Activated CD4-positive, alpha-beta T cell treated with anti-CD3 and anti-CD28 coated beads, Interleukin-2, amount 10 ng/mL, durations not matched to agents 7 days and 5 days (primary cell): ENCODE measurements at regions not wholly inside any gene's neighbourhood (a gene's known extent, or its start where the extent isn't known, plus 50 kb on each side); places are given as distances from the start of the nearest gene placed in this dataset.
"Not testable (repeated sequence)": the region's sequence is repeated elsewhere in the genome, so short reads cannot be mapped to it uniquely, and the experiment has no call there.

Source experiments
- CTCF ChIA-PET: fragments of 350-600 bp; sonication (Branson Sonifier 250); formaldehyde crosslinking; loops from one replicate; lab custom pipeline; 2021; ENCODE audit warnings: antibody characterized with exemption; lab: Charles Lee
- POLR2A ChIA-PET: fragments of 350-600 bp; sonication (Branson Sonifier 250); formaldehyde crosslinking; loops from one replicate; lab custom pipeline; 2021; ENCODE audit warnings: antibody characterized with exemption; lab: Charles Lee
- DNase-seq: peaks from one replicate; pipeline ENCODE4 v3.0.0-alpha.2; 2020
- H3K27ac Mint-ChIP-seq: one replicate; pipeline ENCODE4 v1.8.0; 2021; ENCODE audit warnings: mild to moderate bottlenecking, moderate library complexity, mixed read lengths
- H3K27me3 Mint-ChIP-seq: one replicate; pipeline ENCODE4 v1.8.0; 2021; ENCODE audit warnings: mixed read lengths
- H3K36me3 Mint-ChIP-seq: one replicate; pipeline ENCODE4 v1.8.0; 2021; ENCODE audit warnings: low read depth, mixed read lengths
- H3K4me1 Mint-ChIP-seq: one replicate; pipeline ENCODE4 v1.8.0; 2021; ENCODE audit warnings: mixed read lengths
- H3K4me3 Mint-ChIP-seq: one replicate; pipeline ENCODE4 v1.8.0; 2021; ENCODE audit warnings: mild to moderate bottlenecking, moderate library complexity, mixed read lengths
- H3K9me3 Mint-ChIP-seq: one replicate; pipeline ENCODE4 v1.8.0; 2021; ENCODE audit warnings: mixed read lengths

DNA sequence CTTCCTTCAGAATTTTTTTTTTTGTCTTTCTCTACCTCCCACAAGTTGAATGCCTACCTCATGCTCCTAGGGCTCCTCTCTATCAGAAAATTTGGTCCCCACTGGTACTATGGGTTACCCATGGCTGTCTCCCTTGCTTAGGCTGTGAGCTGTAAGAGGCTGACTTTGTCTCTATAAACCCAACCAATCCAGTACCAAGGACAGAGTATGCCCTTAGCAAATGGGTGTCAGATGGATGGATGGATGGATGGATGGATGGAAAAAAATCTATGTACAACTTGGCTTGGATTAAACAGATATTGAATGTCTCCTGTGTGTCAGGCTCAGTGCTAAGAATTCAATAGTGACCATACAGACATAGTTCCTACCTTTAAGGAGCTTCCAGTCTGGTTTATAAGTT is 398.2 kb upstream of the TRPC7 start:
- no peaks in the 10 kb centered on the region for H3K27me3 Mint-ChIP-seq
- H3K27ac Mint-ChIP-seq = no peak overlapping the region
- no peaks in the 10 kb centered on the region for H3K36me3 Mint-ChIP-seq
- H3K9me3 Mint-ChIP-seq = no peaks in the 10 kb centered on the region
- CTCF ChIA-PET = no interaction called here
- no peaks in the 10 kb centered on the region for H3K4me1 Mint-ChIP-seq
- POLR2A ChIA-PET = no interaction called here
- DNase-seq = no peak
- no peak overlapping the region for H3K4me3 Mint-ChIP-seq

DNA sequence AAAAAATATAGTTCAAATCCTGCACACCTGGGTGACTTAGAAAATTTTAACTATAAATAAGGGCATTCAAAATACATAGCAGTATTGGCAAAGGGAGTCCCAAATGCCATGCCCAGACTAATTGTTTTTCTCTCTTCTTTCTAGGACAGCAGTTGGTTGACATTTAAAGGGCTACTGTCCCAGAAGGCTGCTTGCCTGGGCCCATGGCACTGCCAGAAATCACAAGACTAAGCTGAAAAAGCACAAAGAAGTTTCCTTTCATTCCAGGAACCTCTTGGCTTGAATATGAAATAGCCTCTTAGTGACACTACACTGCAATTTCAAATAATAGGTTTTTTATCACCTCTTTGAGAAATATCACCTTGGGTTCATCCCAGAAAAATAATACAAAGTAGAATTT is 388.9 kb upstream of the TRPC7 start:
- no peaks in the 10 kb centered on the region for H3K4me1 Mint-ChIP-seq
- no peaks in the 10 kb centered on the region for H3K9me3 Mint-ChIP-seq
- no peak overlapping the region for H3K4me3 Mint-ChIP-seq
- no peak for DNase-seq
- no peaks in the 10 kb centered on the region for H3K36me3 Mint-ChIP-seq
- ChIA-PET POLR2A (no interaction called here), CTCF (no interaction called here)
- no peak overlapping the region for H3K27ac Mint-ChIP-seq
- H3K27me3 Mint-ChIP-seq = no peaks in the 10 kb centered on the region

DNA sequence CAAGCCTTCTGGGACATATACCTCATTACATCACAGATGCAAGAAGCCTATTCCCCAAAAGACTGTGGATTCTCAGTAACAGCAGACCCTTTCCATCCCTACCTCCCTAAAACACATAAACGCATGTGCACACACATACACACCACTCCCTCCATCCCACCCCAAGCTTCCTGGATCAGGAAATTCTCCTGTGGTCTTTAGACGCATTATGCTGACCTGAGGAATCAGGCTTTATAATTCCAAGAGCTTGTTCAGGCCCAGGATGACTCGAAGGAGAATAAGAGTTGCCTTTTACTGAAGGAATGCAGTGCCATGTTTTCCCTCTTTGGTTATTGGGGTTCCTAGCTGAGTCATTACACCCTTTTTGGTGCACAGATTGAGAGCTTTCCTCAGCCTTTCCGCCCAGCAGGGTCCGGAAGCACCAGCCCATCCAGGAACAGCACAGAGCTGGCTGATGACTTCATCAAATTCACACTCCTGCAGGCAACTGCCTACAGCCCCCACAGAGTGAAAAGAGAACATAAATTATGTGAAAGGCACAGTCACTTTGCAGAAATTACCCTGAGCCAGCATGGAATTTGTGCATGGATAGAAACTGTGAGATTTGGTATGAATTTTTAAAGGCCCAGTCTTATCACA is 385.0 kb upstream of the TRPC7 start:
- Mint-ChIP-seq H3K27ac (no peak overlapping the region), H3K4me3 (no peak overlapping the region), H3K4me1 (no peaks in the 10 kb centered on the region), H3K9me3 (no peaks in the 10 kb centered on the region), H3K36me3 (no peaks in the 10 kb centered on the region), H3K27me3 (no peaks in the 10 kb centered on the region)
- DNase-seq = no peak
- CTCF ChIA-PET = no interaction called here
- POLR2A ChIA-PET = no interaction called here

DNA sequence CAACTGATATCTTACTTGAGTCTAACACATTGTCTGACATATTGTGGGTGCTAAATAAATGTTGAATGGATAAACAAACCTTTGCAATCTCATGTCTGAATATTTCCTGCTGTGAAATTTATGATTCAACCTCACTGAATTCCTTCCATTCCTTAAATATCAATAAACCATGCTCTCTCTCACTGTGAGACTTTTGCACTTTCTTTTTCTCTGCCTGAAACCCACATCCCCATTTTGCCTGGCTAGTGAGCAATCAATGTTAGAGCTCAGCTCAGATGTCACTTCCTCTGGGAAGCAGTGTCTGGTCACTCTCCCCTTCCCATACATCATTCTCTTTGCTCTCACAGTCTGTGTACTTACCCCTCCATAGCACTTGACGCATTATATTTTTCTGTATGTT is 383.7 kb upstream of the TRPC7 start:
- no peaks in the 10 kb centered on the region for H3K27me3 Mint-ChIP-seq
- H3K9me3 Mint-ChIP-seq = peaks cover 3% of the 10 kb centered on the region
- POLR2A ChIA-PET = no interaction called here
- H3K36me3 Mint-ChIP-seq = no peaks in the 10 kb centered on the region
- H3K4me3 Mint-ChIP-seq = no peak overlapping the region
- CTCF ChIA-PET = no interaction called here
- no peaks in the 10 kb centered on the region for H3K4me1 Mint-ChIP-seq
- no peak for DNase-seq
- H3K27ac Mint-ChIP-seq = no peak overlapping the region

DNA sequence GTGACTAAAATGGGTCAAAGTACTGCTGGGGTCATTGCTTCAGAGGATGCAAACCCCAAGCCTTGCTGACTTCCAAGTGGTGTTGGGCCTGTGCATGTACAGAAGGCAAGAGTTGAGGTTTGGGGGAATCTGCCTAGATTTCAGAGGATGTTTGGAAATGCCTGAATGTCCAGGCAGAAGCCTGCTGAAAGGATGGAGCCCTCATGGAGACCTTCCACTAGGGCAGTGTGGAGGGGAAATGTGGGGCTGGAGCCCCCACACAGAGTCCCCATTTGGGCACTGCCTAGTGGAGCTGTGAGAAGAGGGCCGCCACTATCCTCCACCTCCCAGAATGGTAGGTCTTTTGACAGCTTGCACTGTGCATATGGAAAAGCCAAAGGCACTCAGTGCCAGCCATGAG is 377.7 kb upstream of the TRPC7 start:
- no peak for DNase-seq
- Mint-ChIP-seq H3K36me3 (no peaks in the 10 kb centered on the region), H3K27ac (no peak overlapping the region), H3K27me3 (no peaks in the 10 kb centered on the region), H3K4me3 (no peak overlapping the region), H3K4me1 (no peaks in the 10 kb centered on the region), H3K9me3 (peaks cover 20% of the 10 kb centered on the region)
- ChIA-PET POLR2A (no interaction called here), CTCF (no interaction called here)

DNA sequence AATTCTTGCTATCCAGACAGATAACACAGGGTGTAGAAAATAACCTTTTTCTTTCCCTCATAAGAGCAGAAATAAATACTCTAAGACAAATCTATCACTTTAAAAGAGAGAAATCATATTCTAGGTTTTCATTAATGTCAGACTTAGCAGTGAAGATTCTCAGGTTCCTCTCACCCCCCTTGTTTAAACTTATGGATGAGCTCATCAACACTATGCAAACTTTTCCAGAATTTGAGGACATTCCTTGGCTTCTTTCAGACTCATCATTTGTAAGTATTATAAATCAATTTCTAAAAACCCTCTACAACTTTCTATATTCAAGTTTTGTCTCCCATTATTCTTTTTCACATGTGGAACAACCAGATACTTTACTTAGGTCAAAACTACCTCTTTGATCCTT is 374.9 kb upstream of the TRPC7 start:
- Mint-ChIP-seq H3K4me1 (no peaks in the 10 kb centered on the region), H3K27ac (no peak overlapping the region), H3K9me3 (peaks cover 20% of the 10 kb centered on the region), H3K4me3 (no peak overlapping the region), H3K36me3 (no peaks in the 10 kb centered on the region), H3K27me3 (no peaks in the 10 kb centered on the region)
- POLR2A ChIA-PET = no interaction called here
- CTCF ChIA-PET = no interaction called here
- no peak for DNase-seq

DNA sequence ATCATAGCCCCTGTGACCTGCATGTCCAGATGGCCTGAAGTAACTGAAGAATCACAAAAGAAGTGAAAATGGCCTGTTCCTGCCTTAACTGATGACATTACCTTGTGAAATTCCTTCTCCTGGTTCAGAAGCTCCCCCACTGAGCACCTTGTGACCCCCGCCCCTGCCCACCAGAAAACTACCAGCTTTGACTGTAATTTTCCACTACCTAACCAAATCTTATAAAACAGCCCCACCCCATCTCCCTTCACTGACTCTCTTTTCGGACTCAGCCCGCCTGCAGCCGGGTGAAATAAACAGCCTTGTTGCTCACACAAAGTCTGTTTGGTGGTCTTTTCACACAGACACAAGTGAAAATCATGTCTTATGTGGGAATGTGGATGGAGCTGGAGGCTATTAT is 373.9 kb upstream of the TRPC7 start:
- H3K4me1 Mint-ChIP-seq, DNase-seq, CTCF ChIA-PET, POLR2A ChIA-PET, H3K36me3 Mint-ChIP-seq, H3K4me3 Mint-ChIP-seq, H3K27ac Mint-ChIP-seq, H3K27me3 Mint-ChIP-seq: not testable (repeated sequence)
- peaks cover 16% of the 10 kb centered on the region for H3K9me3 Mint-ChIP-seq

DNA sequence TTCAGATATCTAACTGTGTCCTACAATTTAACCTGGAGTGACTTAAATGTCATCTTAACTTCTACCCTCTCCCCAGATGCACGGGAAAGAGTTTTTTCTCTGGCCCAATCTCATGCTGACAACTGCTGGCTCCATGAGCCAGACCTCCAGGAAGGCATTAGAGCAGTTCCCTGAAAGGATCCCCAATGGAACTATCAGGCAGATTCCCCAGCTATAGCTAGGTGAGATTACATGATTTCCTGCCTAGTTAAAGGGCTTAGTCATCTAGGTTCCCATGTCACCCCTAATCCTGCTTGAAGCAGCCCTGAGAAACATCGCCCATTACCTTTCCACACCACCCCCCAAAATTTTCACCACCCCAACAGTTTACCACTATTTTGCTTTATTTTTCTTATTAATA is 373.5 kb upstream of the TRPC7 start:
- peaks cover 16% of the 10 kb centered on the region for H3K9me3 Mint-ChIP-seq
- ChIA-PET POLR2A (no interaction called here), CTCF (no interaction called here)
- no peaks in the 10 kb centered on the region for H3K4me1 Mint-ChIP-seq
- H3K4me3 Mint-ChIP-seq = no peak overlapping the region
- DNase-seq = no peak
- H3K36me3 Mint-ChIP-seq = no peaks in the 10 kb centered on the region
- H3K27ac Mint-ChIP-seq = no peak overlapping the region
- no peaks in the 10 kb centered on the region for H3K27me3 Mint-ChIP-seq

DNA sequence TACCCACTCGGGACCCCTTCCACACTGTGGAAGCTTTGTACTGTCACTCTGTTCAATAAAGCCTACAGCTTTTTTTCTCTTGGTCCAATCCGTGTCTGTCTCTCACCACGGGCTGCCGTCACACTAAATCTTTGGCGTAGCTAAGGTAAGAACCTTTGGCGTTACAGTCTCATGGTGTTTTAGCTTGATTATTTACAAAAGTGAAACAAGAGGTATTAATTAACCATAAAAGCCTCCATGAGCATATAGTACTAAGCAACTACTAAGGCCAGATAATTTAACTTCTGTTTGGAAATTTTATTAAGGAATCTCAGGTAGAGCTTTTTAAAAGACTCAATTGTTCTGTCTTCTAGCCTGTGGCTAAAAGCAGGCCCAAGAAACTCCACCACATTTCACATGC is 370.7 kb upstream of the TRPC7 start:
- Mint-ChIP-seq H3K4me3 (no peak overlapping the region), H3K36me3 (no peaks in the 10 kb centered on the region), H3K27ac (no peak overlapping the region), H3K4me1 (no peaks in the 10 kb centered on the region), H3K27me3 (no peaks in the 10 kb centered on the region), H3K9me3 (peaks cover 4% of the 10 kb centered on the region)
- ChIA-PET POLR2A (interaction anchor here (0.5 kb wide), 1 partner anchor 343 kb away, joined by 3 read pairs; no protein-coding TSS in a partner anchor), CTCF (interaction anchor here (1.6 kb wide), 1 partner anchor 25 kb away, joined by 3 read pairs; no protein-coding TSS in a partner anchor)
- no peak for DNase-seq

DNA sequence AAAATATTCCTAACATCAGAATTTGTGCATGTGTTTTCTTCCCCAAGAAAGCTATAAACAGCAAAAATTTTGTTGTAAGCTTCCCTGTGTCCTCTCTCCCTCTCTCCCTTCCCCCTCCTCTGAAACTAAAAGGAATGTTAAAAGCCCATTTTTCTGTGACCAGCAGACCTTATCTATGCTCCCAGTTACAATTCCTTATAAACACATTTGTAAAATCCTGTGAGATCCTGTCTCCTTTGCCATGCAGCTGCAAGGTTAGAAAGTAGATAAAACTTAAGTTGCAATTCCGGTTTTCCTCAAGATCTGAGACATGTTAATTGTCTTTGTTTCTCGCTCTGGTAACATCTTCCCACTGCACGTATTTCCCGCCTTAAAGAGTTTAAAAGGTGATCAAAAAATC is 370.3 kb upstream of the TRPC7 start:
- not testable (repeated sequence) for H3K27me3 Mint-ChIP-seq, H3K4me3 Mint-ChIP-seq, H3K27ac Mint-ChIP-seq, DNase-seq, H3K36me3 Mint-ChIP-seq, H3K9me3 Mint-ChIP-seq, H3K4me1 Mint-ChIP-seq
- CTCF ChIA-PET = interaction anchor here (1.6 kb wide), 1 partner anchor 25 kb away, joined by 3 read pairs; no protein-coding TSS in a partner anchor
- POLR2A ChIA-PET = interaction anchor here (0.5 kb wide), 1 partner anchor 342 kb away, joined by 3 read pairs; no protein-coding TSS in a partner anchor

DNA sequence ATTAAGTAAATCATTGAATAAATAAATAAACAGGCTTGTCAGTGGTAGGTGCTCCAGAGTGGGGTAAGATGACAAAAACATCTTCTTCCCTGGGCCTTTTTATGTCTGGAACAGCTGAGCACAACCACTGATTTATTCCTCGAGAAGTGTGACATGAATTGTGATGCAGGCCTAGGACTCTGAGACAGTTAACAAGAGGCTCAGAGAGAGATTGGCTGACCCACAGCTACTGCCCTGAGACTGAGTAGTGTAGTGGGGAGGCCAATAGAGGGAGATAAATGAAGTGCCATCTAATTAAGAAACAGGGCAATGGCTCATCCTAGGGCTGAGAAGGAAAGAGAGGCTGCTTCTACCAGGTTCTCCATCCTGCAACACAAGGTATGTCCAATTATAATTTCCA is 369.3 kb upstream of the TRPC7 start:
- H3K27me3 Mint-ChIP-seq = no peaks in the 10 kb centered on the region
- H3K4me3 Mint-ChIP-seq = no peak overlapping the region
- no peak for DNase-seq
- H3K4me1 Mint-ChIP-seq = no peaks in the 10 kb centered on the region
- peaks cover 2% of the 10 kb centered on the region for H3K9me3 Mint-ChIP-seq
- POLR2A ChIA-PET = no interaction called here
- H3K27ac Mint-ChIP-seq = no peak overlapping the region
- CTCF ChIA-PET = no interaction called here
- no peaks in the 10 kb centered on the region for H3K36me3 Mint-ChIP-seq

DNA sequence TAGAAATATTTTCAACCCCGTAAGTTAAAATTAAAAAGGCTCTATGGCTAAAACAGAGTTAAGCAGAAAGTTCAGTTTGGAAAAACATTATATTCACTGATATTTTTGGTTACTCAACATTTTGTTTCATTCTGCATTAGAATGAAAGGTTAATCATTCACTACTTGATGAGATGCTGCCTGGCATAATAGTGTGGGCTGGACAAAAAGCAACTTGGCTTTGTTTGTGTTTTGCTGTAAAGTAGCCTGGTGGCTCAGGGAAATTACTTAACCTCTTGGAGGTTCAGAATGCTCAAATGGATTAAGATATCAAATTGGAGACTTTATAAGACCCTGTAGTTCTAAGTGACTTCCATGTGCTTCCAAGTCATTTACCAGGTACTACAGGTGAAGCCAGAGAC is 367.4 kb upstream of the TRPC7 start:
- Mint-ChIP-seq H3K27me3 (no peaks in the 10 kb centered on the region), H3K4me3 (no peak overlapping the region), H3K36me3 (no peaks in the 10 kb centered on the region), H3K9me3 (no peaks in the 10 kb centered on the region), H3K27ac (no peak overlapping the region), H3K4me1 (no peaks in the 10 kb centered on the region)
- ChIA-PET POLR2A (no interaction called here), CTCF (no interaction called here)
- no peak for DNase-seq

DNA sequence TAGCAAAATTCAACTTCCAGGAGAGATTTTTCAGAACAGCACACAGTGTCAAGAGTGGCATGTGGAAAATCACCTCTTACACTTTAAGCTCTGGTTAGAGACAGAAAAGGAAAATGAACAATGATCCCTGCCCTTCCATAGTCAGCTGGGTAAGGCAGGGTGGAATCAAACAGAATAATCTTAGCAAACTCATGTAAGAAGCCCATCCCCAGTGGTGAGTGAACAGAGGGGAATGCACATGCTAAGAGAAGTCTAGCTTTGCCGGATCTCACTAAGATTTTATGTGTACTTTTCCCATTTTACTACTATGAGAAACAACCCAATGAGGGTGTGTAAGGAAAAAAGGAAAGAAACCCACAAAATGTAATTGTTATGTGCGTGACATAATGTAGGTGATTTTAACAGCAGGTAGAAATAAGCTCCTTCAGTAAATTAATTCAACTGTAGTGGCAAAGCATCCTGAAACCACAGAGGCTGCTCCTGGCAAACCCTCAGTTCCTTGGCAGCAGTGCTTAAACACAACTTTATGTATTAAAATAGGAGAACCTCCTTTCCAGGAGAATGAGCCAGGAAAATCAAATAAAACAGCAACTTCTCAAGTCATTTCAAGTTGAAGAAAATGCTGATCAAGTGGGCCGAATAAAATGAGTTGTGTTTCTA is 366.0 kb upstream of the TRPC7 start:
- H3K36me3 Mint-ChIP-seq = no peaks in the 10 kb centered on the region
- H3K4me3 Mint-ChIP-seq = no peak overlapping the region
- H3K9me3 Mint-ChIP-seq = no peaks in the 10 kb centered on the region
- no peak for DNase-seq
- ChIA-PET CTCF (interaction anchor here (0.6 kb wide), 1 partner anchor 17 kb away, joined by 3 read pairs; no protein-coding TSS in a partner anchor), POLR2A (no interaction called here)
- no peaks in the 10 kb centered on the region for H3K27me3 Mint-ChIP-seq
- H3K4me1 Mint-ChIP-seq = no peaks in the 10 kb centered on the region
- H3K27ac Mint-ChIP-seq = no peak overlapping the region

DNA sequence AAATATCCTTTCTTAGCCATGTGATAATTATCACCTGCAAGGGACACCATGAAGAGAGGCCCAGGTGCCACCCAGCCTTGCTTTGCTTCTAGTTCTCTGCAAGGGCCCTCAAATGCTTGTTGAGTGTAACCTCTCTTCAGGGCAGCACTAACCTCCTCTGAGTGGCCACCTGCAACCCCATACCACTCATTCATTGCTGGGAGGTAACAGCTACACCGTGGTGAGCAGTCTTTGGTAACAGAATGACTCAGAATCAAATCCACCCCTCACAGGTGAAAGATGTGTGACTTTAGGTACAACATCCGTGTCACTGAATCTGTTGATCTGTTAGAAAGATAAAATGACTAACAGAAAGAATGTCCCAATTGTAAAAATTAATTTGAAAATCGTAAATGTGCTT is 365.1 kb upstream of the TRPC7 start:
- ChIA-PET POLR2A (no interaction called here), CTCF (interaction anchor here (0.6 kb wide), 1 partner anchor 16 kb away, joined by 3 read pairs; no protein-coding TSS in a partner anchor)
- DNase-seq = no peak
- no peaks in the 10 kb centered on the region for H3K9me3 Mint-ChIP-seq
- no peak overlapping the region for H3K4me3 Mint-ChIP-seq
- H3K36me3 Mint-ChIP-seq = no peaks in the 10 kb centered on the region
- H3K4me1 Mint-ChIP-seq = no peaks in the 10 kb centered on the region
- no peaks in the 10 kb centered on the region for H3K27me3 Mint-ChIP-seq
- H3K27ac Mint-ChIP-seq = no peak overlapping the region
